ENCODE measurements at regions not wholly inside any gene's neighbourhood (a gene's known extent, or its start where the extent isn't known, plus 50 kb on each side); places are given as distances from the start of the nearest gene placed in this dataset.

DNA sequence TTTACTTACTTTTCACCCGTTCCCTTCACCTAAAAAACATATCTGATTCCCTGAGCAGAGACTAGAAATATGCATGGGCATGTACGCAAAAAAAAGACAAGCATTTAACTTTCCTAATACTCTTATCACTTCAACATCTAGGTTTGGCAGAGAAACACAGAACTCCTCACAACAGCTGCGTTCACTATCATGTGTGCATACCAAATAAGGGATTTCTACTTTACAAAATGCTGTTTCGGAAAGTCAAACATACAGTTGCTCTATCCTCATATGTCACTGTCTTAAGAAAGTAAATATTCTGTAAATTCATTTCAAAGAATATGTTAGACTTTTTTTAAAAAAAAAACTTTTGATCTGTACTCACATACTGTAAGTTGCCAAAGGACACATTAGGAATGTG is 65.1 kb upstream of the CBLB start:
- WGBS, 2 donors (ENCODE audit: extremely low coverage in 2 of 2, insufficient read length in 2 of 2, insufficient replicate concordance in 1 of 2), result no CpG with 5 or more reads among the region's 4 CpGs
- Histone ChIP-seq H3K23ac (ENCODE audit: low read depth, low read length, poor library complexity) (no peak overlapping the region), H3K4me1 (ENCODE audit: control insufficient read depth in 2 of 2, insufficient read depth in 1 of 2, low read depth in 1 of 2, low read length in 2 of 2) (peaks cover 1 to 3% of the 10 kb centered on the region in 2 donors), H2BK12ac (ENCODE audit: low read length) (no peak overlapping the region), H2BK5ac (ENCODE audit: low read length) (no peak overlapping the region), H2BK15ac (ENCODE audit: low read length) (no peak overlapping the region), H3K27me3 (ENCODE audit: control insufficient read depth in 3 of 3, insufficient read depth in 3 of 3, low read depth in 1 of 3, low read length in 3 of 3) (no peaks in the 10 kb centered on the region), H3K9ac (ENCODE audit: low read depth, low read length, poor library complexity) (no peak overlapping the region), H3K79me1 (ENCODE audit: low read depth, low read length) (no peaks in the 10 kb centered on the region), H3K9me3 (replicated peaks in 1 of 2; ENCODE audit: control insufficient read depth in 2 of 2, insufficient read depth in 1 of 2, low read depth in 1 of 2, low read length in 2 of 2) (peaks cover 0 to 1% of the 10 kb centered on the region in 2 donors), H3K4me2 (ENCODE audit: insufficient read depth, low read length, poor library complexity, severe bottlenecking) (no peak overlapping the region), H2AK5ac (ENCODE audit: low read depth, low read length) (no peak overlapping the region), H3K14ac (ENCODE audit: low read length) (no peak overlapping the region), H4K8ac (ENCODE audit: low read depth, low read length) (no peak overlapping the region), H3K4ac (ENCODE audit: low read length) (no peak overlapping the region), H3K4me3 (ENCODE audit: low read length in 2 of 2) (no peak overlapping the region), H3K27ac (replicated peaks; ENCODE audit: low read length) (no peak overlapping the region), H3K36me3 (replicated peaks in 1 of 2; ENCODE audit: control insufficient read depth in 2 of 2, insufficient read depth in 2 of 2, low read length in 2 of 2) (no peaks in the 10 kb centered on the region), H2BK120ac (ENCODE audit: low read depth, low read length) (no peak overlapping the region), H2AFZ (ENCODE audit: low read length) (no peak overlapping the region), H3K18ac (ENCODE audit: low read length) (no peak overlapping the region), H4K91ac (ENCODE audit: low read depth, low read length, poor library complexity) (no peak overlapping the region)
- no peak for DNase-seq (ENCODE audit: low spot score)

DNA sequence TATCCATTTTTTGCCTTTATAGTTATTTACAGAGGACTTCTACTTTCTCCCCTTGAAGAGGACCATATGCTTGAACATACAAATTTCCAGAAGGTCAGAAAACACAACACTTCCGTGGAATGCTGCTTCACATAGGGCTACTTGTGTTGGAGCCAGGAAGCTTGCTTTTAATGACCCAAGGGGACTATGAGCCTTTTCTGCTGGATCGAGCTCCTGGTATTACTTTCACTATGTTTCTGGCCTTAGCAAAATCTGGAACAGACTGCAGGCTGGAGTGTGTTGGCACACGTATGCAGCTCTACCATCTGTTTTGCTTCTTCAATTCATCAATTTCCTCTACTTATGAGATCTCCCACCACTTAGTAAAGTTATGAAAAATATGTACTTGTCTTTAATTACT is 69.3 kb upstream of the CBLB start:
- Histone ChIP-seq H2BK15ac (ENCODE audit: low read length) (no peak overlapping the region), H3K4me3 (ENCODE audit: low read length in 2 of 2) (no peak overlapping the region), H2BK5ac (ENCODE audit: low read length) (no peak overlapping the region), H3K18ac (ENCODE audit: low read length) (no peak overlapping the region), H3K23ac (ENCODE audit: low read depth, low read length, poor library complexity) (no peak overlapping the region), H2AFZ (ENCODE audit: low read length) (peak overlapping the region; percentile 6), H3K4me2 (ENCODE audit: insufficient read depth, low read length, poor library complexity, severe bottlenecking) (no peak overlapping the region), H4K91ac (ENCODE audit: low read depth, low read length, poor library complexity) (no peak overlapping the region), H3K27me3 (ENCODE audit: control insufficient read depth in 3 of 3, insufficient read depth in 3 of 3, low read depth in 1 of 3, low read length in 3 of 3) (no peaks in the 10 kb centered on the region), H3K27ac (replicated peaks; ENCODE audit: low read length) (no peak overlapping the region), H3K9ac (ENCODE audit: low read depth, low read length, poor library complexity) (no peak overlapping the region), H3K4ac (ENCODE audit: low read length) (no peak overlapping the region), H3K36me3 (replicated peaks in 1 of 2; ENCODE audit: control insufficient read depth in 2 of 2, insufficient read depth in 2 of 2, low read length in 2 of 2) (no peaks in the 10 kb centered on the region), H2AK5ac (ENCODE audit: low read depth, low read length) (no peak overlapping the region), H2BK120ac (ENCODE audit: low read depth, low read length) (no peak overlapping the region), H3K14ac (ENCODE audit: low read length) (no peak overlapping the region), H3K4me1 (ENCODE audit: control insufficient read depth in 2 of 2, insufficient read depth in 1 of 2, low read depth in 1 of 2, low read length in 2 of 2) (peaks cover 0 to 1% of the 10 kb centered on the region in 2 donors), H2BK12ac (ENCODE audit: low read length) (no peak overlapping the region), H3K9me3 (replicated peaks in 1 of 2; ENCODE audit: control insufficient read depth in 2 of 2, insufficient read depth in 1 of 2, low read depth in 1 of 2, low read length in 2 of 2) (no peaks in the 10 kb centered on the region), H4K8ac (ENCODE audit: low read depth, low read length) (no peak overlapping the region), H3K79me1 (ENCODE audit: low read depth, low read length) (no peaks in the 10 kb centered on the region)
- no peak for DNase-seq (ENCODE audit: low spot score)
- no CpG with 5 or more reads among the region's 3 CpGs for WGBS, 2 donors (ENCODE audit: extremely low coverage in 2 of 2, insufficient read length in 2 of 2, insufficient replicate concordance in 1 of 2)

DNA sequence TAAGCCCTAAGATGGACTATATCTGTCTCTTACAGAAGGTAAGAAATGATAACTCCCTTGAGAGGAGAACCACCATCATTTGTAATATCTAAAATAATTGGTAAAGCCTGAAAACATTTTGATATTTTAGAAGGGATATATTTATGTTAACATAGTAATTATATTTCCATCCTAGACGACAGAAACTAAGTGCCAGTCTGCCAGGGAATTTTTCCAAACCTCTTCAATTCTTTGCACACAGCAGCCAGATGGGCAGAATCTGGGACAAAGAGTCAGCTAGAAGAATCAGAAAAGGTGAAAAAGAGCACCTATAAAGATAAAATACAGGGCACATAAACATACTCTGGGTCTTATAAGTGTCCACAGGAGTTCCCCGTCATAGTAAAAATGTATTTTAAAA is 70.0 kb upstream of the CBLB start:
- no peak for DNase-seq (ENCODE audit: low spot score)
- no peak overlapping the region for H3K18ac ChIP-seq (ENCODE audit: low read length)
- H4K91ac ChIP-seq (ENCODE audit: low read depth, low read length, poor library complexity), result no peak overlapping the region
- no peak overlapping the region for H3K27ac ChIP-seq (replicated peaks; ENCODE audit: low read length)
- H3K14ac ChIP-seq (ENCODE audit: low read length), result no peak overlapping the region
- no peak overlapping the region for H2BK15ac ChIP-seq (ENCODE audit: low read length)
- no peaks in the 10 kb centered on the region for H3K9me3 ChIP-seq (replicated peaks in 1 of 2; ENCODE audit: control insufficient read depth in 2 of 2, insufficient read depth in 1 of 2, low read depth in 1 of 2, low read length in 2 of 2)
- H3K27me3 ChIP-seq (ENCODE audit: control insufficient read depth in 3 of 3, insufficient read depth in 3 of 3, low read depth in 1 of 3, low read length in 3 of 3), result no peaks in the 10 kb centered on the region
- H3K4me1 ChIP-seq (ENCODE audit: control insufficient read depth in 2 of 2, insufficient read depth in 1 of 2, low read depth in 1 of 2, low read length in 2 of 2), result peaks cover 0 to 1% of the 10 kb centered on the region in 2 donors
- H2BK12ac ChIP-seq (ENCODE audit: low read length), result no peak overlapping the region
- no peak overlapping the region for H2AK5ac ChIP-seq (ENCODE audit: low read depth, low read length)
- H3K4ac ChIP-seq (ENCODE audit: low read length), result no peak overlapping the region
- WGBS, 2 donors (ENCODE audit: extremely low coverage in 2 of 2, insufficient read length in 2 of 2, insufficient replicate concordance in 1 of 2), result no CpG with 5 or more reads among the region's 2 CpGs
- no peak overlapping the region for H2BK120ac ChIP-seq (ENCODE audit: low read depth, low read length)
- H3K4me2 ChIP-seq (ENCODE audit: insufficient read depth, low read length, poor library complexity, severe bottlenecking), result no peak overlapping the region
- H3K36me3 ChIP-seq (replicated peaks in 1 of 2; ENCODE audit: control insufficient read depth in 2 of 2, insufficient read depth in 2 of 2, low read length in 2 of 2), result no peaks in the 10 kb centered on the region
- H3K23ac ChIP-seq (ENCODE audit: low read depth, low read length, poor library complexity), result no peak overlapping the region
- H3K9ac ChIP-seq (ENCODE audit: low read depth, low read length, poor library complexity), result no peak overlapping the region
- H2BK5ac ChIP-seq (ENCODE audit: low read length), result no peak overlapping the region
- no peak overlapping the region for H2AFZ ChIP-seq (ENCODE audit: low read length)
- H3K79me1 ChIP-seq (ENCODE audit: low read depth, low read length), result no peaks in the 10 kb centered on the region
- H4K8ac ChIP-seq (ENCODE audit: low read depth, low read length), result no peak overlapping the region
- no peak overlapping the region for H3K4me3 ChIP-seq (ENCODE audit: low read length in 2 of 2)

DNA sequence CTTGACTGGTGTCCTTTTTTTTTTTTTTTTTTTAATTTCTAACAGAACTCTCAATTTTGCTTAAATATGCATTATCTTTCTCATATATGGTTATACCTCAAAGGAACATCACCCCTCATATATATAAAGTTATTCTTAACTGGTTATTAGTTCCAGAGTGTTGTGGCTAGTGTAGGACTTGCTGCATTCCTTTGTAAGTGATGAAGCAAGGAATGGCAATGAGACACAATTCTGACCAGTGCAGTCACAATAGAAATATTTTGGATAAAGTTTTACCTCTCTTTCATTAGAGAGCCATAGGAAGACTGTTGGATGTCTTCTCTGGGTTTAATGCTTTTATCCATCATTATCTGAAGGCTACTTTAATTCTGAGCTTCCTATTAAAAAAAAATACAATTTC is 75.5 kb upstream of the CBLB start:
- no peaks in the 10 kb centered on the region for H3K79me1 ChIP-seq (ENCODE audit: low read depth, low read length)
- H4K8ac ChIP-seq (ENCODE audit: low read depth, low read length), result no peak overlapping the region
- no peak overlapping the region for H2AK5ac ChIP-seq (ENCODE audit: low read depth, low read length)
- no peak overlapping the region for H3K4me2 ChIP-seq (ENCODE audit: insufficient read depth, low read length, poor library complexity, severe bottlenecking)
- no peak overlapping the region for H3K18ac ChIP-seq (ENCODE audit: low read length)
- H2BK120ac ChIP-seq (ENCODE audit: low read depth, low read length), result no peak overlapping the region
- no peak overlapping the region for H3K27ac ChIP-seq (replicated peaks; ENCODE audit: low read length)
- H2AFZ ChIP-seq (ENCODE audit: low read length), result no peak overlapping the region
- H2BK15ac ChIP-seq (ENCODE audit: low read length), result no peak overlapping the region
- no peak overlapping the region for H4K91ac ChIP-seq (ENCODE audit: low read depth, low read length, poor library complexity)
- no peak overlapping the region for H3K9ac ChIP-seq (ENCODE audit: low read depth, low read length, poor library complexity)
- H3K4me3 ChIP-seq (ENCODE audit: low read length in 2 of 2), result no peak overlapping the region
- no peak overlapping the region for H3K14ac ChIP-seq (ENCODE audit: low read length)
- no peaks in the 10 kb centered on the region for H3K4me1 ChIP-seq (ENCODE audit: control insufficient read depth in 2 of 2, insufficient read depth in 1 of 2, low read depth in 1 of 2, low read length in 2 of 2)
- no peak for DNase-seq (ENCODE audit: low spot score)
- no peak overlapping the region for H2BK5ac ChIP-seq (ENCODE audit: low read length)
- H3K4ac ChIP-seq (ENCODE audit: low read length), result no peak overlapping the region
- no peak overlapping the region for H3K23ac ChIP-seq (ENCODE audit: low read depth, low read length, poor library complexity)
- H2BK12ac ChIP-seq (ENCODE audit: low read length), result no peak overlapping the region
- no peaks in the 10 kb centered on the region for H3K36me3 ChIP-seq (replicated peaks in 1 of 2; ENCODE audit: control insufficient read depth in 2 of 2, insufficient read depth in 2 of 2, low read length in 2 of 2)
- H3K9me3 ChIP-seq (replicated peaks in 1 of 2; ENCODE audit: control insufficient read depth in 2 of 2, insufficient read depth in 1 of 2, low read depth in 1 of 2, low read length in 2 of 2), result no peaks in the 10 kb centered on the region
- no peaks in the 10 kb centered on the region for H3K27me3 ChIP-seq (ENCODE audit: control insufficient read depth in 3 of 3, insufficient read depth in 3 of 3, low read depth in 1 of 3, low read length in 3 of 3)

Data from neuronal stem cell (in vitro differentiated cells).